ENCODE measurements at regions not wholly inside any gene's neighbourhood (a gene's known extent, or its start where the extent isn't known, plus 50 kb on each side); places are given as distances from the start of the nearest gene placed in this dataset.

GRCh38 chr5:172550996-172551395, 90.1 kb upstream of the NEURL1B start:
- TF ChIP-seq CTCF (IDR thresholded peaks at IDR 0.05; ENCODE audit: extremely low read depth, insufficient read depth, missing control alignments) = no peak
- in situ Hi-C loops (cut with MboI; ENCODE audit: low pct_unique_long_range_greater_than_20kb, low sequenced_read_pairs, unreplicated experiment) = no loop called here

GRCh38 chr5:172550096-172550765, 90.8 kb upstream of the NEURL1B start:
- in situ Hi-C loops (cut with MboI; ENCODE audit: low pct_unique_long_range_greater_than_20kb, low sequenced_read_pairs, unreplicated experiment) = no loop called here
- TF ChIP-seq CTCF (IDR thresholded peaks at IDR 0.05; ENCODE audit: extremely low read depth, insufficient read depth, missing control alignments) = no peak
- no peak for DNase-seq (ENCODE audit: low spot score)

More at GRCh38 chr5:172550996-172551395, 90.1 kb upstream of the NEURL1B start:
- no peak for DNase-seq (ENCODE audit: low spot score)

- no peak for TF ChIP-seq CTCF (IDR thresholded peaks at IDR 0.05; ENCODE audit: extremely low read depth, insufficient read depth, missing control alignments)
- DNase-seq (ENCODE audit: low spot score) = no peak
- in situ Hi-C loops (cut with MboI; ENCODE audit: low pct_unique_long_range_greater_than_20kb, low sequenced_read_pairs, unreplicated experiment) = no loop called here
These were observed 91.4 kb upstream of the NEURL1B start for GRCh38 chr5:172549696-172550095.

- in situ Hi-C loops (cut with MboI; ENCODE audit: low pct_unique_long_range_greater_than_20kb, low sequenced_read_pairs, unreplicated experiment) = no loop called here
- no peak for TF ChIP-seq CTCF (IDR thresholded peaks at IDR 0.05; ENCODE audit: extremely low read depth, insufficient read depth, missing control alignments)
- DNase-seq (ENCODE audit: low spot score) = no peak
These were observed 91.9 kb upstream of the NEURL1B start for GRCh38 chr5:172548981-172549687.

GRCh38 chr5:172548311-172548731, 92.7 kb upstream of the NEURL1B start:
- in situ Hi-C loops (cut with MboI; ENCODE audit: low pct_unique_long_range_greater_than_20kb, low sequenced_read_pairs, unreplicated experiment) = no loop called here
- TF ChIP-seq CTCF (IDR thresholded peaks at IDR 0.05; ENCODE audit: extremely low read depth, insufficient read depth, missing control alignments) = no peak
- no peak for DNase-seq (ENCODE audit: low spot score)

- in situ Hi-C loops (cut with MboI; ENCODE audit: low pct_unique_long_range_greater_than_20kb, low sequenced_read_pairs, unreplicated experiment) = no loop called here
- TF ChIP-seq CTCF (IDR thresholded peaks at IDR 0.05; ENCODE audit: extremely low read depth, insufficient read depth, missing control alignments) = no peak
- DNase-seq (ENCODE audit: low spot score) = no peak
These were observed 91.9 kb upstream of the SH3PXD2B start for GRCh38 chr5:172546196-172546595.

Data from GM13977 (cell line).